HG03039 (cell line): ENCODE measurements at regions not wholly inside any gene's neighbourhood (a gene's known extent, or its start where the extent isn't known, plus 50 kb on each side); places are given as distances from the start of the nearest gene placed in this dataset.
"Not testable (repeated sequence)": the region's sequence is repeated elsewhere in the genome, so short reads cannot be mapped to it uniquely, and the experiment has no call there.

ENCODE experiments used
- ATAC-seq: cut with Tn5 transposase; IDR thresholded peaks from one replicate; pipeline ENCODE4 v1.9.1; 2021; ENCODE audit warnings: mild to moderate bottlenecking, moderate library complexity; ENCODE audit not compliant: unreplicated experiment

DNA sequence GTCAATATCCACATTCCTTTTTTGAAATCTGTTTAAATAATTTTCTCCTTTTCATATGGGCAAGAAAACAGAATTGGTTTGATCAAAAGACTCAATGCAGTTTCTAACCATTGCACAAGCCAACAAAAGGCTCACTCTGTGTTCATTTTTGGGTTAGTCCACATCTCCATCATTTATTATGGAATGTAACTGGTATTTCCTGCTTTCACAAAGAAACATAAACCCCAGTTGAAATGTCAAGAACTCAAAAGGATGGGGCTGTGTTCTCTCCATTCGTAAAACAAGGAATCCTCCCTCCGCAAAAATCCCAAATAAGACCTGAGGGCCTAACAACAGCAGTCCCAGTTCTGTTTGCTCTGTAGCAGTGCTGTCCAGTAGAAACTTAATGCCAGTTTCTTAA lies 420.9 kb downstream of the GJA1 start:
- ATAC-seq, result no peak

DNA sequence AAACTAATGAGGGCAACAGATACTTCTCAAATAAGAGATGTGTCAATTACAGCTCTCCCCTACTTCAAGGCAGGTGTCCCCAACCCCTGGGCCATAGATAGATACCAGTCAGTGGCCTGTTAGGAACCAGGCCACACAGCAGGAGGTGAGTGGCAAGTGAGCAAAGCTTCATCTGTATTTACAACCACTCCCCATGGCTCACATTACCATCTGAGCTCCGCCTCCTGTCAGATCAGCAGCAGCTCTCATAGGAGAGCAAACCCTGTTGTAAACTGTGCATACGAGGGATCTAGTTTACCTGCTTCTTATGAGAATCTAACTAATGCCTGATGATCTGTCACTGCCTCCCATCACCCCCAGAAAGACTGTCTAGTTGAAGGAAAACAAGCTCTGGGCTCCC lies 422.1 kb downstream of the GJA1 start:
- no peak for ATAC-seq

DNA sequence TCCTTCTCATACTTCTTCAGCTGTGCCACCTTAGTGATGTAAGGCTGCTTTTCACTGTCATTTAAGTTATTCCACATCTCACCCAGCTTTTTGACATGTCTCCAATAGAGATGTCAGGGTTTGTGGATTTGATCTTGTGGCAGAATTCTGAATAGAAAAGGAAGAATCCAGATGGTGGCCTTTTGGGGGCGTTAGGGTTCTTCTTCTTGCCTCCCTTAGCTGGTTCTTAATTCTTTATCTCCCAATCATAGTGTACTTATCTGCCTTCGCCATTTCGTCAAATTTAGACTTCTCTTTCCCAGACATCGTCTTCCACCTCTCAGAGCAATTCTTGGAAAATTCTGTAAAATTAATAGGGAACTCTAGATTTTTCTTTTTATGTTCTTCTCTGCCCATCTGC lies 422.9 kb downstream of the GJA1 start:
- no peak for ATAC-seq

DNA sequence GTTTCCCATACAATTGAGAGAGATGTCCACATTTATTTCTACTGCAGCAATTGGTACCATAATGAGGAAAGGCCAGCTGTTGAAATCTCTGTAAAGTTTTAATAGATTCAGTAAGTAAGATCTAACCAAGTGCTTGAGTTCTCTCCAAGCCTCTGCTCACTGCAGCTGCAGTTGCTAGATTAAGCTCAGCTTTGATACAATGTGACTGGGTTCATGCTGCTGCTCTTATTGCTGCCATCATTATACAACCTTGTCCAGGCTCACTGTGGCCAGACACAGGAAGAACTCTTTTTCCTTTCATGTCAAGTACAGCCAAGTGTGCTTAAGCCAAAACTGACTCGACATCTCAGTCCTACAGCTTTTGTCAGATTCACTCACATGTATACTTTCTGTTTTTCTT lies 423.5 kb downstream of the GJA1 start:
- no peak for ATAC-seq

DNA sequence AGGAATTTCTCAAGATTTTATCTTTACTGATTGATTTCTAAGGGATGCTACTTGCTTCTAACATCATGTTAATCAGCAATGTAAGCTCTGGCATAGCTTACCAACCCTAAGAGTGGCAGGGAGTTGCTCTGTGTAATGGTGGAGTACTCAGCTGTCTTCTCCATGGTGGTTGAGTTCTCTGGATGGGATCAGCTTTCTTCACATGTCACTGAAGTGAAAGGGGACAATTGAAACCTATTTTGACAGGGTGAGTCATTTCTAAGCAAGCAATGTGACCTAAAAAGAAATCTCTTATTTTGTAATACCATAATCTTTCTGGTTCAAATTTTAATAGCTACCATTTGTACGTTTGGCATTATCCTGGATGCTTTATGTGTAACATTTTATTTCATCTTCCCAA lies 430.4 kb downstream of the GJA1 start:
- ATAC-seq, result no peak

DNA sequence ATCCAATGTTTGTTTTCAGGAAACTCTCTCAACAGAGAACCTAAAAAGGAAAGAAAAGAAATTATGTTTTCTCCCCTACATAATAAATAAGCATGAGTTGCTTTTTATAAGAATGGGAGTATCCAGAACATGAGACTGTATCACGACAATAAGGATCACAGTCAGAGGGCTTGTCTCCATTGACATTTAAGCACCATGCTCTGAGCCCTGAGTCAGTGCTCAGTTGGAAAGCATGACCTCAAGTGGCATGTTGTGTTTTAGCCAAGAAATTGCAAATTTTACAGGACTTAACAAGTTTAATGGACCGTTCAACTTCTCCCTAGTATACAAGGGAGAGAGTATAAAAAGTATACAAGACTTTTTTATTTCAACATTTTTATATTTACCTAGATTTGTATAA lies 431.6 kb downstream of the GJA1 start:
- ATAC-seq, result no peak

DNA sequence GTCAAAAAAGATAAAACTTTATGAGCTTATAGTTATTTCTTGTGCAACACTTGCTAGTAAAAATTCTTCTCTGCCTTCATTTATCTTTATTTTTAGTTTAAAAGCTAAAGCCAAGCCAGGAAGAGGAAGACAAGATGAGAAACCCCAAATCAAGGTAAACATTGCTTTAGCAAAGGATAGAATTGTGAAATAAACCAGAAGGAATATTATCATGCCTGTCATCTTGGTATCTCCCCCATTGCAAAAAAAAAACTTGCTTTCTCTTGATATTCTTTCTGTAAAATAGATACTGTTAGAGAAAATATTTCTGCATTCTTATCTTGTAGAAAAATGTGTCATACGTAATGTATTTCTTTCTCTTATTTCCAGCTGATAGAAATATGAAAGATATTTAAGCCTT lies 432.8 kb downstream of the GJA1 start:
- no peak for ATAC-seq

DNA sequence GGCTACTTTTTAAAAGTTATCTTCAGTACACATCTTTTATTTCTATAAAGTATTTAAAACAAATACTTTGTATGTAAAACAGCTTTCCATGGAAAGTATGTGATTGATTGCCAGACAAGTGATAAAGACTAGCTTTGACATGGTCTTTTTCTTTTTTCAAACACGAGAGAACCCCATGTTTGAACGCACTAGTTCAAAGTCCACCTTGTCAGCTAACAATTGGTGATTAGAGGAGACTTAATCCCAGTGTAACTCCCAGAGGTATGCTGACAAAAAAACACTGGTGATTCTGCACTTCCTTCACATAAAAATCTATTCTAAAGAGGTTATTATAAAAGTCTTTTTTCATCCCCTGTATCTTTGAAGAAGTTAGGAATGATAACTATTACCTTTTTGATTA lies 438.1 kb downstream of the GJA1 start:
- no peak for ATAC-seq

DNA sequence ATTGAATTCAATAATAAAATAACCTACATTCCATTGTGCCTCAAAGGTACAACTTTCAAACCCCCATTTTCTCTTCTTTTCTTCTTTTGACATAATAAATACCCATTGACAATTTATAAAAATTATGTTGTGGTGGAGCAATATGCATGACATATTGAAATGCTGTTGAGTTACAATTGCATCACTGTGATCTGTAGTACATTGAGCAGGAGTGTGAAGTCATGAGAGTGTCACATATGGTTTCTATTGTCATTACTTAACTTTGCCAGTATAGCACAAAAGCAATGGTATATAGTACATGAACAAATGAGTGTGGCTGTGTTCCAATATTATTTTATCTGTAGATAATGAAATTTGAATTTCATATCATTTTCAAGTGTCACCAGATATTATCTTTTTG lies 441.3 kb downstream of the GJA1 start:
- ATAC-seq, result no peak

DNA sequence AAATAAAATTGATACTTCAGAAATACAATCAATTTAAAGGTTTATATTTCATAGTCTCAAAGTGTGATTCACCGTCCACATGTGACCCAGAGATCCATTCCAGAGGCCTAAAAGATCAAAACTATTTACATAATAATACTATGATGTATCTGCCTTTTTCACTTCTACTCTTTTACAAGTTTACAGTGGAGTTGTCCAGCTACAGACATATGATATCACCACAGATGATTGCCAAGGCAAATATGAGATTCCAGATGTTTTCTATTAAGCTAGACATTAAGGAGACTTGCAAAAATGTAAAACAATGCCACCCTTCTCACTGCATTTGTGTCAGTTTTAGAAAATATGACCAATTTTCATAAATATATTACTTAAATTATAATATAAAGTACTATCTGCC lies 443.7 kb downstream of the GJA1 start:
- no peak for ATAC-seq

DNA sequence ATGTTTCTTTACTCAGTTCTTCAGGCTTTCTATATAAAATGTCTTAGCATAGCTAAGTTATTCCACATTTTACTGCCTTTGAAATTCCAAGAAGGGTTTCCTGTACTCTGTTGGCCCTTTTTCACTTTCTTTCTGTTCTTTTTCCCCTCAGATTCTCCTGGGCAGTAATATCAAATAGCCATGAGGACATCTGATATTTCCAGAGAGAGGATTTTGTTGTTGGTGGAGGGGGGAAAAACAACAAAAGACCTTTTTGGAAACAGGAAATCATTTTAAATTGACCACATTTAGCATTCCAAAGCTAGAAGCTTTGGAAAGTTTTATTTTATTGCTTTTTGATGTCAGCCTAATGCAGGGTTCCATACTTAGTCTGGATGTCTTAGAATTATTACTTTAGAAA lies 445.4 kb downstream of the GJA1 start:
- ATAC-seq, result no peak

DNA sequence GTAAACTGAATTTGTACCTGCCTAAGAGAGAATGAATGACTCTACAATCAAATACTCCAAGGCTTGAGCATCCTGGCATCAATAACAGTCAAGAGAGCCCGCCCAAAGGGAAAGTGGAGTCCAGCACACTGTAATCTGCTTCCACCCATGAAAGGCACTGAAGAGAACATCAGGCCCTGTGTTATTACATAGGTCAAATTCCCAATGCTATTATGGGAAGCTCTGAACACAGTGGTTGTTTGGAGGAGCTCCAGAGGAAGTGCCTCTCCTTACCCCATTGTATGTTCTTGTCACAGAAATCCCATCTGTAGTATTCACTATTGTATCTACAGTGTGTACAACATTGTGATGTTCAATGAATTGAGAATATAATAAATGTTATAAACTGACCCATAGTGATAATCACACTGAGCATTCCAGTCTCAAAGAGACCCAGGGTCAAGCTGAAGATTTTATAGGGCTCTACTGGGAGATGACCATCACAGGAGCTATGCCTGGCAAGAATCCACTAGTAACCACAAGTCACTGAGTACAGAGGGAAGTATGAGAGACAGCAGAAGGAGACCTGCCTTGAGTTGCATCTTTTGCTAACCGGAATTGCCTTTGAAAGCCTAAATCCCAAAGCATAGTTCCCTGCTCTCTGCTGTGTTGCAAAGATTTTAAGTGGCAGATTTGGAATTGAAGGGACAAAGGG lies 446.7 kb downstream of the GJA1 start:
- ATAC-seq, result no peak

DNA sequence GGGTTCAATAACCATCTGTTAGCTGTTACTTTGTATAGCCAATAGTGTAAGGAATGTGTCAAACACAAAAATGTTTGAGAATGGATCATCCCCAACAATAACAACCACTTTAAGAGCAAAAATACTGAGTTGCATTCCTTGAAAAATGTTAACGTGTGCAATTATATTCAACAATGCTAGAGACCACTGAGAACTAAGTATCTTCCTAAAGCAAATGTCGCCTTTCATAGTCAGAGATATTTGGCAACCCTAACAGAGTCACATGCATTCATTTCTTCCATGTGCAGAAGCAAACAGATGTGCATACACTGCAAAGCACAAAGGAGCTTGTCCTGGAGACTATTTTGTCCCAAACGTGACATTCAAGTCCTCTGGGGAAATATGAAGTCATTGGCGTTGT lies 448.6 kb downstream of the GJA1 start:
- ATAC-seq, result no peak

DNA sequence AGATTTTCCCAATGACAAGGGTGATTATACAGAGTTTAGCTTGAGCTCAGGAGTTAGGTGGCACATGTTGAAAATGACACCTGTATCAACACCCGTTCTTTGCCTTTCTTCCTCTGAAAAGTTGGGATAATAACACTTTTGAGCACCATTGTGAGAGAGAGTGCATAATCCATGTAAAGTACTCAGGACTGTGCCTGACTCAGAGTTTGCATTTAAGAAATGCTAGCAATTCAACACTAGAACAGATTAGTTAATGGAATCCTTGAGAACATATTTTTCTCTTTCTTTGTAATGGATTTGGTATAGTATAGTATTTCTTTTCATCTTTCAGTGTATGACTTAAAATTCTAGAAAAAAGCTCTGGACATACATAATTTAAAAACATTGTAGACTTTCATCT lies 449.2 kb downstream of the GJA1 start:
- no peak for ATAC-seq

DNA sequence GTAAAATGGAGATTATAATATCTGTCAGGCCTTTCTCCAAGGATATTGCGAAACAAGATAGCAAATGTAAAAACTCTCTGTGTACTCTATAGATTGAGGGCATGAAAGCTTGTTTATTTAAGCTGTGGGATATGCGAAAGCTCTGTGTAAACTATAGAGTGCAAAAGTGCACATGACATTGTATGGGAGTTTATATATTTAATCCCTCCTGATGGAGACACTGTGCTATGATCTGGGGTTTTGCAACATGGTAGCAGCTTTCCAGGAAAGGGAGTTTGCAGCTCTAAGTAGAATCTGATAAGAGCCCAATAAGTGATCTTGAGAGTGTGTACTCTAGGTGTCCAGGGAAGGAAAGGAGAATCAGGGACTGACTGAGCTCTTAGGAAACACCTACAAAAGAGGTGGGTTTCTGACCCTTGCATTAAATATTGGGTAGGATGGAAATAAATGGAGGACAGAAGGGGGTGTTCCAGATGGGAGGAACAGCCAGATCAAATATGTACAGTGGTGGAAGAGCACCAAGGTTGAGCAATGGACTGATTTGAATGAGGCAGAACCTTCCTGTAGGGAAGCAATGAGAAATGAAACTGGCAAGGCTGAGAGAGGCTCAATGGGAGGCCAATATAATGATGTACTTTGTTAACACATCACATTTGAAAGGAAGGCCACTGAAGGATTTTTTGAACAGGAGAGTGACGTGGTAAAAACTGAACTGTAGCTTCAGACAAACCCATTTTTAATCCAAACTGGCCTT lies 450.1 kb downstream of the GJA1 start:
- ATAC-seq, result no peak

DNA sequence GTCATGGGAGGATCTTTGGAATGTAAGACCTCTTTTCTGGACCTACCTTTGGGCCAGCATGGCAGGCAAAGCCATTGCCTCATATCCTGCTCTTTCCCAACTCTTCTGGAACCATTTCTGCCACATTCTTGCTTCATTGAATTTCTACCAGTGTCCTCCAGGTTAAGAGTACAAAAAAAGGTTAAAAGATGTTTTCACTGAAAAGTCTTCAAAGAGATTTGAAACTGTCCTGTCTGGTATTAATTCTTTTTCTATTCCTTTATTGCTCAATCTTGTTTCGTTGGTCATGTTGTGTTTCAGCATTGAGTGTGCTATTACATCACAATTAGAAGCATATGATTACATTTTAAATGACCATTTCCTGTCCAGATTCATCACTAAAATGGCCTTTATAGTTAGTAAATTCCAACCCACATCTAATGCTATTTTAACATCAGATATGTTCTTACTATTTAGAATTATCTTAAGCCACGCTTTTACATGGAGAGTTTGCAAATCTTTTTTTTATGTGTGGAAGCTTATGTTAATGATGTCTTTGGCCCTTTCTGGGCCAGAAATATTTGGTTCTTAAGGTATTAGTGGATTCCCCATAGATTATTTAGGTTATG lies 450.9 kb downstream of the GJA1 start:
- no peak for ATAC-seq

DNA sequence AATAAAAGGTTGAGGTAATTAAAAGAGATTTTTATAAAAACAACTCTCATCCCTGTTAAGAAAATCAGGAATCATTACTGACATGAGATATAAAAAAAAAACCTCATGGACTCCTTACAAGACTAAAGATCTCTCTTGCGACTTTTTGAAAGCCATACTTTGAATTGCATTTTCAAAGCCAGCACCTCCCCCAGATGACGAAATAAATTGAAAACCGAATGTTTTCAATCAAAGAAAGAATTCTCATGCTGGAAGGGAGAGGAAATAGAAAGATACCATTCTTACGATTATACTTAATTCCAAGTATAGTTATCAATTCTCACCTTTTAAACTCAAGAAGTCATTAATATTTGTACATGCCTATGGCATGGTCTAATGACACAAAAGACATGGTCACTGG lies 452.3 kb downstream of the GJA1 start:
- no peak for ATAC-seq

DNA sequence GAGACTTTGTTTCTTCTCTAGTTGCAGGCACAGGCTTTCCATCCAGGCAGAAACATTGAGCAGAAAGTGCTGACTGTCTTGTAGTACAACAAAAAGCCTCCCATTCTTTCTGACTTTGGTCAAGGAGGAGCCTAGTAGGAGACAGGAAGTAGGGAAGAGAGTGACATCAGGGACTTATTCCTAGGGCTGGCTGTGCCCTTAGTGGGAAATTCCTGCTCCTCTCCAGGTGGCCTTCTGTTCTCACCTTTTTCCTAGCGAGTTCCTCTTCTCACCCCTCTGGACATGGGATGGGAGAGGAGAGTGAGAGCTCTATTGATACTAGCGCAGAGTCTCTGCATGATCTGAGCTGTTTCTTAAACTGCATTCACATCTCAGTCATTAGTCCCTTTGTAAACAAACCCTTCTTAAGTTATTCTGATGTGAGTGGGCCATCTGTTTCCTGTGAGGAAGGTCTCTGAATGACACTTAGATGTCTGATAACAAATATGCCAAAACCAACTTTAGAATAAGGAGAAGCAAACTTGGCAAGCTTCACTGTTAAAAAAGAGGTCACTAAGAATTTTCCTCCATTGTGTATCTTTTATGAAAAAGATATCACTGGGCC lies 455.0 kb downstream of the GJA1 start:
- ATAC-seq, result no peak

DNA sequence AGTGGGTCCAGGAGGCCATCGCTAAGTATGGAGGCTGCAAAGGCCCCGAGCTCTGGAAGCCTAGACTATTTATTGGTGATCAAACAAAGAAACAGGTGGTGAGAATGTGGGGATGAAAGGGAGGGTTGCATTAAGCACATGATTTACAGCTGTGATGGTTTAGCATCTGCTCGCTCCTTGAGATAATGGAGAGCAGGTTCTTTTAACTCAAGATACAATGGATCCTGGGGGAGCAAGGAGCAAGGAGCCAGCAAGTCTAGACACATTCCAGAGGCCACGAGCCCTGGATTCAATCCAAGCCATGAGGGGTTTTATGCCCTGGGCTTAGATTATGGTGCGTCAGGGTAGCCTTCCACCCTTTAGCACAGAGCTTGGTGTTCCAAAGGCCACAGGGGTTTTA lies 460.3 kb downstream of the GJA1 start:
- ATAC-seq, result not testable (repeated sequence)

DNA sequence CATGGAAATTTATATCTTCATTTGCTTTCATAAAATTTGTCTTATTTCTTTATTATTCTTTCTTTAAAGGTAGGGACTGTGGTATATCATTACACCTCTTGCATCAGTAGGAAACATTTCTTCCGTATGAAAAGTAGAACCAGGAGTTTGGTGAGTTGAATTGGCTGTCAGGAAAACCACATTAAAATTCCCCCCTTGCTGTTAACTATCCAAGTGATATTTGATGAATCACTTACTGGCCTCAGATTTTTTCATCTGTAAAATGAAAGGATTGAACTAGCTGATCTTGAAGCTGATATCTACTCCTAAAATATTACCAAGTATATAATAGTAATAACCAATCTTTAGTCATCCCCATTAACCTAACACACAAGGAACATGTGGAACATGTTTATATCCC lies 460.9 kb downstream of the GJA1 start:
- ATAC-seq, result no peak

DNA sequence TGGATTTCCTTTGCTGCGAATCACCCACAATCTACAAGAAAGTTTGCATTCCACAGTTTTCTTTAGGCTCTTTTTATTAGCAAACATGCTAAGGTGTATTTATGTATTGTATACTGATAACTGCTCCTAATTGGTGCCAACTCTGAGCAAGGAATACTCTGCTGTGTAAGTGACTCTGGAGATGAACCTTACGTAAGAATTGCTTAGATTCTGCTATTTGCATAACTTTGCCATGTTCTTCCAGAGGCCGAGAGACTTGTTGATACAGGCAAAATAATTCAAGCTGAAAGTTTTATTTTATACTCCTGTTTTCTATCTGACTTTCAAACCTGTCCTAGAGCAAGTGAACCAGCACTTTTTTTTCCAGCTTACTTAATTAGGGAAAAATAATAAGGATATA lies 461.3 kb downstream of the GJA1 start:
- no peak for ATAC-seq

DNA sequence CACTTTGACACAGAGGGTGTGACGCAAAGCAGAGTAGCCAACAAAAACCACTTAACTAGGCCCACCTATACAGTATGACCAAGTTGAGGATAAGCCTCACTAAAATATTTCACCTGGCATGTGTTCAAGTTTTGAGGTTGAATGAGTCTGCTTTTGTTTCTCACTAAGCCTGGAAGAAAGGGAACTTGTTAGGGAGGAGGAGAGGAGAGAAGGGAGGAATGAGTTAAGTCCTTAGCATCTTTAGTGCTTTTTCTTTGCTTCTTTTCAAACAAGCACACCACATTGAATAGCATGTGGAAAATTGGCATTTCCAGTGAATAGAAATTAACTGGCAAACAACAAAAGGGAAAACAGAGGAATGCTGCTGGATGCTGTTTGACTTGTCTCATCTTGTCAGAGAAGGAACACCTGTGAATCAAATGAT lies 461.9 kb downstream of the GJA1 start:
- no peak for ATAC-seq
